ENCODE measurements at regions not wholly inside any gene's neighbourhood (a gene's known extent, or its start where the extent isn't known, plus 50 kb on each side); places are given as distances from the start of the nearest gene placed in this dataset.

DNA sequence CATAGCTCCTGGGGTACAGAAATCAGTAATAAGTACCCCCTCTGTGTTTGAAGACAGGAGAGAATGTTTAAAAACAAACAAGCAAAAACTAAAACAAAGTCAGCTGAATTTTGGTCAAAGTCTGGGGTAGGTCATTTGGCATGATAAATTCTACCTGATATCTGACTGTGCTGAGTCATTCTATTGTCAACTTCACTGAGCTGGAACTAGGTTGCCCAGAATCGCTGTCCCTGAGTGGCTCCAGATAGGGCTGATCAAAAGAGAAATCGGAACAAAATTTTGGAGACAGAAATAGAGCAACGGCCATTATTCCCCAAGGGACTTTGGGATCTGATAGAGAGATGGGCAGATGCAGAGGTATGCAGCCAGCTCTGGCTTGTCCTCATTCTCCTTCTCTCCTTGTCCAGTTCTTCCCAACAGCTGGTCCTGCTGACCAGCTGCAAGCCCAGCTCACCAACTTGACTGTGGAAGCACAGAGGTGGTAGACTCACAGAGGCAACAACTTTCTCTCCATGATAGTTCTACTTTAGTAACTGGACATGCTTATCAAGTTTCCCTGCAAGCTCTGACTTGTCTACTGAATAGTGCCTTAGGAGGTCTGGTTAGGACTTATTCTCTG lies 57.3 kb upstream of the MYRIP start:
- no peak for DNase-seq

GRCh38 chr3:39752751-39753150 lies 56.7 kb upstream of the MYRIP start:
- DNase-seq = no peak

DNA sequence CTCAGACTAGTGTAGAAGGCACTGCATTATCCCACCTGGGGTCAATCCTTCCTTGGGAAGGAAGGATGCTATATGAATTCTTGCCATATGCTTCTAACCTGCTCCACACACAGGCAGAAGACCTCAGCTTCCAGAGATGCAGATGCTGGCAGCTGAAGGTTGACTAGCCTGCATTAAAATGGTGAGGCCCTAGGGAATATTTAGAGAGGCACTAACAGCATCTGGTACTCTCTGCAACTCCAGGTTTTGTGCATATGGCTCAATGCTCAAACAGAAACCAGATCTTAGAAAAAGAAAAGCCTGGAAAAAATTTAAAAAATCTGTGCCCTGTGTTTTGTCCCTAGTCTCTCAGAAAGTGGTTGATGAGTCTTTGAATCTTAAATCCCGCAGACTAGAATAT lies 56.0 kb upstream of the MYRIP start:
- DNase-seq = no peak

GRCh38 chr3:39754549-39754948 lies 54.9 kb upstream of the MYRIP start:
- no peak for DNase-seq

DNA sequence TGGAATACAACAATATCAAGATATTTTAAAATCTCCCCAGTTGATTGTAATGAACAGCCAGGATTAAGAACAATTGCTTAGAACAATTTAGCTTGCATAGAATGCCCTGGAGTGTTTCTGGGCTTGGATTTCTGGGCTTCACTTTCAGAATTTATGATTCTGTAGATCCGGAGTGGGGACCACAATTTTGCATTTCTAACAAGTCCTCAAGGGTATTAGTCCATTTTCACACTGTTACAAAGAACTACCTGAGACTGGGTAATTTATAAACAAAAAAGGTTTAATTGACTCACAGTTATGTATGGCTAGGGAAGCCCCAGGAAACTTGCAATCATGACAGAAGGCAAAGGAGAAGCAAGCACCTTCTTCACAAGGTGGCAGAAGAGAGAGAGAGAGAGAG lies 54.3 kb upstream of the MYRIP start:
- DNase-seq = no peak

- no peak for DNase-seq
Observed at GRCh38 chr3:39757307-39757706, 52.1 kb upstream of the MYRIP start.
